Ovary (tissue), 7 donors: ENCODE measurements at regions not wholly inside any gene's neighbourhood (a gene's known extent, or its start where the extent isn't known, plus 50 kb on each side); places are given as distances from the start of the nearest gene placed in this dataset.

Source experiments
- DNase-seq, 5 donors: peaks; one replicate each; pipeline ENCODE4 v3.0.0-alpha.2; 2019 to 2020
- H3K27ac ChIP-seq, 2 donors: fragments of 200-600 bp; one replicate each; pipeline versions ENCODE4 v1.5.1 to v1.8.0; 2019 to 2022
- H3K27me3 ChIP-seq: fragments of 200-600 bp; one replicate; pipeline ENCODE4 v1.8.0; 2022
- H3K36me3 ChIP-seq: fragments of 200-600 bp; sonication (generic); one replicate; pipeline ENCODE4 v1.5.1; 2019
- H3K4me1 ChIP-seq: one replicate; pipeline ENCODE4 v1.8.1; 2013; ENCODE audit warnings: mild to moderate bottlenecking, moderate library complexity; ENCODE audit not compliant: insufficient read depth
- H3K4me3 ChIP-seq: fragments of 200-600 bp; sonication (generic); one replicate; pipeline ENCODE4 v1.5.1; 2017
- H3K9me3 ChIP-seq, 2 donors: fragments of 200-600 bp in 1 of 2; sonication (generic) in 1 of 2; one replicate each; pipeline versions ENCODE4 v1.5.1 to v1.8.1; 2013 to 2019; ENCODE audit warnings: mild to moderate bottlenecking in 1 of 2, moderate library complexity in 1 of 2
- CTCF ChIP-seq, 3 donors: fragments of 450-650 bp in 2 of 3; fragments of 200-600 bp in 1 of 3; IDR thresholded peaks; one replicate each; pipeline versions ENCODE4 v1.5.1 to v1.8.0; 2016 to 2022; ENCODE audit warnings: antibody characterized with exemption in 3 of 3, mild to moderate bottlenecking in 1 of 3
- EP300 ChIP-seq: sonication (generic); formaldehyde crosslinking; IDR thresholded peaks from one replicate; pipeline ENCODE4 v1.6.1; 2017; ENCODE audit warnings: antibody characterized with exemption
- POLR2A ChIP-seq: fragments of 450-650 bp; IDR thresholded peaks from one replicate; pipeline ENCODE4 v1.6.1; 2017; ENCODE audit warnings: antibody characterized with exemption, mild to moderate bottlenecking, moderate library complexity
- WGBS, 3 donors: extraction: QIAGEN DNeasy Blood & Tissue Kit in 1 of 3; methylation state at CpG; one replicate each; pipeline versions ENCODE4 v1.1.5 to v1.1.7; 2013 to 2017; 5-methylcytosine and 5-hydroxymethylcytosine counted together
- intact Hi-C, 4 donors: fragments of 100-400 bp; cut with DNase I; formaldehyde crosslinking; loops; one replicate each; pipeline versions ENCODE4 v1.11.0 to v1.15.1; 2022 to 2023
- donor health status: DM: no; HTN: no; CAD: no; lungs with moderate emphysema.
- donor health status: DM: no; HTN: no; CAD: no.
- donor health status: Bipolar disorder and iron deficiency.
- donor health status: DM: no; HTN: no; CAD: no.
- donor health status: DM: yes; HTN: yes; CAD: no.

- H3K27ac ChIP-seq = no peak overlapping the region
- no peak for DNase-seq
- H3K9me3 ChIP-seq = no peaks in the 10 kb centered on the region
- 70 to 84% (median 71%) methylated on average over 2 of the region's 2 CpGs for WGBS, 3 donors
- no peaks in the 10 kb centered on the region for H3K36me3 ChIP-seq
- H3K27me3 ChIP-seq = no peaks in the 10 kb centered on the region
- H3K4me3 ChIP-seq = no peak overlapping the region
- intact Hi-C loops = no loop called here
- TF ChIP-seq POLR2A = no peak
- no peak for TF ChIP-seq EP300
- no peaks in the 10 kb centered on the region for H3K4me1 ChIP-seq
These were observed 353.3 kb downstream of the MAN2A1 start for GRCh38 chr5:110043025-110043424.

GRCh38 chr5:110045158-110045557, 355.4 kb downstream of the MAN2A1 start:
- no peaks in the 10 kb centered on the region for H3K9me3 ChIP-seq
- H3K4me3 ChIP-seq = no peak overlapping the region
- H3K36me3 ChIP-seq = no peaks in the 10 kb centered on the region
- intact Hi-C loops = no loop called here
- H3K27me3 ChIP-seq = no peaks in the 10 kb centered on the region
- H3K4me1 ChIP-seq = no peaks in the 10 kb centered on the region
- TF ChIP-seq POLR2A = no peak
- TF ChIP-seq CTCF (IDR thresholded peaks at IDR 0.05) = no peak
- no peak for TF ChIP-seq EP300
- whole genome bisulfite sequencing, 3 donors = 22 to 44% (median 31%) methylated on average over 1 of the region's 1 CpG
- DNase-seq = no peak
- H3K27ac ChIP-seq = no peak overlapping the region

- Histone ChIP-seq H3K27ac (no peak overlapping the region), H3K4me3 (no peak overlapping the region), H3K9me3 (no peaks in the 10 kb centered on the region), H3K4me1 (no peaks in the 10 kb centered on the region), H3K27me3 (no peaks in the 10 kb centered on the region), H3K36me3 (no peaks in the 10 kb centered on the region)
- DNase-seq = no peak
- intact Hi-C loops = no loop called here
- TF ChIP-seq EP300 = no peak
- no peak for TF ChIP-seq CTCF (IDR thresholded peaks at IDR 0.05)
- TF ChIP-seq POLR2A = no peak
- WGBS, 3 donors = 60 to 74% (median 67%) methylated on average over 2 of the region's 2 CpGs
These were observed 358.8 kb downstream of the MAN2A1 start for GRCh38 chr5:110048491-110048890.

- no peak overlapping the region for H3K27ac ChIP-seq
- no peaks in the 10 kb centered on the region for H3K9me3 ChIP-seq
- WGBS, 3 donors = 78 to 87% (median 84%) methylated on average over 2 of the region's 2 CpGs
- no peaks in the 10 kb centered on the region for H3K4me1 ChIP-seq
- no peaks in the 10 kb centered on the region for H3K27me3 ChIP-seq
- no peak overlapping the region for H3K4me3 ChIP-seq
- no peak for DNase-seq
- TF ChIP-seq CTCF (IDR thresholded peaks at IDR 0.05) = no peak
- no peak for TF ChIP-seq POLR2A
- no peak for TF ChIP-seq EP300
- no peaks in the 10 kb centered on the region for H3K36me3 ChIP-seq
- intact Hi-C loops = no loop called here
These were observed 360.1 kb downstream of the MAN2A1 start for GRCh38 chr5:110049816-110050215.

GRCh38 chr5:110050640-110051345, 361.1 kb downstream of the MAN2A1 start:
- no peak overlapping the region for H3K27ac ChIP-seq
- 93 to 96% (median 95%) methylated on average over 5 of the region's 5 CpGs for WGBS, 3 donors
- no peak for TF ChIP-seq EP300
- TF ChIP-seq CTCF (IDR thresholded peaks at IDR 0.05) = no peak
- no peak for TF ChIP-seq POLR2A
- no peaks in the 10 kb centered on the region for H3K9me3 ChIP-seq
- no peak for DNase-seq
- H3K27me3 ChIP-seq = no peaks in the 10 kb centered on the region
- intact Hi-C loops = no loop called here
- no peak overlapping the region for H3K4me3 ChIP-seq
- H3K36me3 ChIP-seq = no peaks in the 10 kb centered on the region
- H3K4me1 ChIP-seq = peaks cover 2% of the 10 kb centered on the region
